MM.1S (cell line): ENCODE measurements at regions not wholly inside any gene's neighbourhood (a gene's known extent, or its start where the extent isn't known, plus 50 kb on each side); places are given as distances from the start of the nearest gene placed in this dataset.
"Not testable (repeated sequence)": the region's sequence is repeated elsewhere in the genome, so short reads cannot be mapped to it uniquely, and the experiment has no call there.

Experiments
- DNase-seq: peaks from one replicate; pipeline ENCODE4 v3.0.0-alpha.2; 2015
- H2AFZ ChIP-seq: fragments of 300-600 bp; sonication (generic); 2 replicates; pipeline ENCODE4 v1.6.0; 2016; ENCODE audit warnings: antibody characterized with exemption, low read length
- H3F3A ChIP-seq: fragments of 300-600 bp; sonication (generic); 2 replicates; pipeline ENCODE4 v1.6.1; 2016; ENCODE audit warnings: mild to moderate bottlenecking, antibody characterized with exemption, low read length, moderate library complexity, mixed read lengths; ENCODE audit not compliant: insufficient read depth
- H3K27ac ChIP-seq: fragments of 300-600 bp; sonication (generic); 2 replicates; pipeline ENCODE4 v1.5.1; 2016; ENCODE audit warnings: mild to moderate bottlenecking, low read length
- H3K27me3 ChIP-seq: fragments of 300-600 bp; sonication (generic); replicated peaks from 2 replicates; pipeline ENCODE4 v1.6.0; 2016; ENCODE audit warnings: low read length; ENCODE audit not compliant: insufficient read depth
- H3K36me3 ChIP-seq: fragments of 300-600 bp; sonication (generic); replicated peaks from 2 replicates; pipeline ENCODE4 v1.6.1; 2016; ENCODE audit warnings: mild to moderate bottlenecking, low read length, mixed read lengths; ENCODE audit not compliant: insufficient read depth
- H3K4me1 ChIP-seq: fragments of 300-600 bp; sonication (generic); 2 replicates; pipeline ENCODE4 v1.6.1; 2016; ENCODE audit warnings: low read length, mixed read lengths
- H3K4me2 ChIP-seq: fragments of 300-600 bp; sonication (generic); 2 replicates; pipeline ENCODE4 v1.6.0; 2016; ENCODE audit warnings: low read depth, low read length
- H3K4me3 ChIP-seq: fragments of 300-600 bp; sonication (generic); 2 replicates; pipeline ENCODE4 v1.5.1; 2016; ENCODE audit warnings: low read length, mixed read lengths
- H3K79me2 ChIP-seq: fragments of 300-600 bp; sonication (generic); 2 replicates; pipeline ENCODE4 v1.6.1; 2016; ENCODE audit warnings: mixed run types, low read length, mixed read lengths
- H3K9ac ChIP-seq: fragments of 300-600 bp; sonication (generic); 2 replicates; pipeline ENCODE4 v1.6.1; 2016; ENCODE audit warnings: low read length, mixed read lengths
- H3K9me2 ChIP-seq: fragments of 300-600 bp; sonication (generic); replicated peaks from 2 replicates; pipeline ENCODE4 v1.6.1; 2016; ENCODE audit warnings: mild to moderate bottlenecking, low read length, mixed read lengths; ENCODE audit not compliant: insufficient read depth
- H3K9me3 ChIP-seq: fragments of 300-600 bp; sonication (generic); replicated peaks from 2 replicates; pipeline ENCODE4 v1.6.1; 2016; ENCODE audit warnings: mild to moderate bottlenecking, low read length, mixed read lengths; ENCODE audit not compliant: insufficient read depth
- H4K20me1 ChIP-seq: fragments of 300-600 bp; sonication (generic); 2 replicates; pipeline ENCODE4 v1.6.1; 2016; ENCODE audit warnings: mild to moderate bottlenecking, low read length, moderate library complexity, mixed read lengths; ENCODE audit not compliant: insufficient read depth
- EZH2 ChIP-seq: fragments of 300-600 bp; sonication (generic); optimal IDR thresholded peaks from 2 replicates; pipeline ENCODE3; 2017; ENCODE audit warnings: low read depth, mild to moderate bottlenecking, antibody characterized with exemption, low read length, mixed read lengths
- EZH2phosphoT487 ChIP-seq: fragments of 300-600 bp; sonication (generic); IDR thresholded peaks from 2 replicates; pipeline ENCODE4 v1.6.1; 2018; ENCODE audit warnings: antibody characterized with exemption, low read length
- TF ChIP-seq, protein P1 (sequence below): fragments of 300-600 bp; sonication (generic); IDR thresholded peaks from 2 replicates; pipeline ENCODE4 v1.5.1; 2016; ENCODE audit warnings: antibody characterized with exemption, low read length, mixed read lengths

DNA sequence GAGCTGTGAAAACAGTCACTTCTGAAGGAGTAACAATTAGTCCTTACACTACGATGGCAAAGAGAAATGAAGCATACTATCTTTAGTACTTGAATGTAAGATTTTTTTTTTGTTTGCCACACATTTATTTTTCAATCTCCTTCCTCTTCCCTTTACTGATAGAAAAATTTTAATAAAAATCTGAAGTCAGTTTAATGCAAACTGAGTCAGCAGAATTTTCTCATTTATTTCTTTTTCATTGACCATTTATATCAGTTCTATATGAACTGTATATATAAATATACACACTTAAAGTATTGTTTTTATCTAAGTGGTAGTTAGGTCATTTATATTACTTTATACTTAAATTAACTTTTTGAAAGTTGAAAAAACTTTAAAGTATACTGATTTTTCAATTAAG, 1009.1 kb upstream of the SPRY2 start:
- no peak for DNase-seq
- no peak overlapping the region for H3K9ac ChIP-seq
- no peaks in the 10 kb centered on the region for H3K9me3 ChIP-seq
- no peak overlapping the region for H3K27ac ChIP-seq
- no peaks in the 10 kb centered on the region for H3K4me1 ChIP-seq
- H3K9me2 ChIP-seq = no peaks in the 10 kb centered on the region
- no peak overlapping the region for H2AFZ ChIP-seq
- H3K36me3 ChIP-seq = no peaks in the 10 kb centered on the region
- H3K4me2 ChIP-seq = no peak overlapping the region
- no peaks in the 10 kb centered on the region for H3K79me2 ChIP-seq
- TF ChIP-seq EZH2phosphoT487 (no peak), EZH2 (no peak)
- TF ChIP-seq, protein P1, sequence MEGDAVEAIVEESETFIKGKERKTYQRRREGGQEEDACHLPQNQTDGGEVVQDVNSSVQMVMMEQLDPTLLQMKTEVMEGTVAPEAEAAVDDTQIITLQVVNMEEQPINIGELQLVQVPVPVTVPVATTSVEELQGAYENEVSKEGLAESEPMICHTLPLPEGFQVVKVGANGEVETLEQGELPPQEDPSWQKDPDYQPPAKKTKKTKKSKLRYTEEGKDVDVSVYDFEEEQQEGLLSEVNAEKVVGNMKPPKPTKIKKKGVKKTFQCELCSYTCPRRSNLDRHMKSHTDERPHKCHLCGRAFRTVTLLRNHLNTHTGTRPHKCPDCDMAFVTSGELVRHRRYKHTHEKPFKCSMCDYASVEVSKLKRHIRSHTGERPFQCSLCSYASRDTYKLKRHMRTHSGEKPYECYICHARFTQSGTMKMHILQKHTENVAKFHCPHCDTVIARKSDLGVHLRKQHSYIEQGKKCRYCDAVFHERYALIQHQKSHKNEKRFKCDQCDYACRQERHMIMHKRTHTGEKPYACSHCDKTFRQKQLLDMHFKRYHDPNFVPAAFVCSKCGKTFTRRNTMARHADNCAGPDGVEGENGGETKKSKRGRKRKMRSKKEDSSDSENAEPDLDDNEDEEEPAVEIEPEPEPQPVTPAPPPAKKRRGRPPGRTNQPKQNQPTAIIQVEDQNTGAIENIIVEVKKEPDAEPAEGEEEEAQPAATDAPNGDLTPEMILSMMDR = no peak
- H4K20me1 ChIP-seq = no peaks in the 10 kb centered on the region
- no peaks in the 10 kb centered on the region for H3K27me3 ChIP-seq
- H3F3A ChIP-seq = no peaks in the 10 kb centered on the region
- no peak overlapping the region for H3K4me3 ChIP-seq

DNA sequence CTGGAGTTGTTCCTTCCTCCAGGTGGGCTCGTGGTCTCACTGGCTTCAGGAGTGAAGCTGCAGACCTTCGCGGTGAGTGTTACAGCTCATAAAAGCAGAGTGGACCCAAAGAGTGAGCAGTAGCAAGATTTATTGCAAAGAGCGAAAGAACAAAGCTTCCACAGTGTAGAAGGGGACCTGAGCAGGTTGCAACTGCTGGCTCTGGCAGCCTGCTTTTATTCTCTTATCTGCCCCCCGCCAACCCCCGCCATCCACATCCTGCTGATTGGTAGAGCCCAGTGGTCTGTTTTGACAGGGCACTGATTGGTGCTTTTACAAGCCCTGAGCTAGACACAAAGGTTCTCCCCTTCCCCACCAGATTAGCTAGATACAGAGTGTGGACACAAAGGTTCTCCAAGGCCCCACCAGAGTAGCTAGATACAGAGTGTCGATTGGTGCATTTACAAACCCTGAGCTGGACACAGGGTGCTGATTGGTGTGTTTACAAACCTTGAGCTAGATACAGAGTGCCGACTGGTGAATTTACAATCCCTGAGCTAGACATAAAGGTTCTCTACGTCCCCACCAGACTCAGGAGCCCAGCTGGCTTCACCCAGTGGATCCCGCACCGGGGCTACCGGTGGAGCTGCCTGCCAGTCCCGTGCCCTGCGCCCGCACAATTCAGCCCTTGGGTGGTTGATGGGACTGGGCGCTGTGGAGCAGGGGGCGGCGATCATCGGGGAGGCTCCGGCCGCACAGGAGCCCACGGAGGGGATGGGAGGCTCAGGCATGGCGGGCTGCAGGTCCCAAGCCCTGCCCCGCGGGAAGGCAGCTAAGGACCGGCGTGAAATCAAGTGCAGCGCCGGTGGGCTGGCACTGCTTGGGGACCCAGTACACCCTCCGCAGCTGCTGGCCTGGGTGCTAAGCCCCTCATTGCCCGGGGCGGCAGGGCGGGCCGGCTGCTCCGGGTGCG, 999.5 kb upstream of the SPRY2 start:
- H3K27ac ChIP-seq, H2AFZ ChIP-seq, H3F3A ChIP-seq, DNase-seq, H3K9me2 ChIP-seq, H3K4me2 ChIP-seq, H3K4me1 ChIP-seq, H4K20me1 ChIP-seq, H3K4me3 ChIP-seq, H3K9ac ChIP-seq, H3K79me2 ChIP-seq, H3K27me3 ChIP-seq, H3K9me3 ChIP-seq, H3K36me3 ChIP-seq: not testable (repeated sequence)

DNA sequence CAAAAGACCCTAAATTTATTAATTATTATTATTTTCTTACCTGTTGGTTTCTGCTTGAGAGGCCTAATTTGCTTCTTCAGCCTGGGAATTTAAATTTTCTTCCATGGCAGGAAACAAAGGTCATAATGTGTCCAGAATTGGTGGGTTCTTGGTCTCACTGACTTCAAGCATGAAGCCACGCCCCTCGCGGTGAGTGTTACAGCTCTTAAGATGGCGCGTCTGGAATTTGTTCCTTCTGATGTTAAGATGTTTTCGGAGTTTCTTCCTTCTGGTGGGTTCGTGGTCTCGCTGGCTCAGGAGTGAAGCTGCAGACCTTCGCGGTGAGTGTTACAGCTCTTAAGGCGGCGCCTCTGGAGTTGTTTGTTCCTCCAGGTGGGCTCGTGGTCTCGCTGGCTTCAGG, 998.7 kb upstream of the SPRY2 start:
- H2AFZ ChIP-seq, H3K4me2 ChIP-seq, H3K4me3 ChIP-seq, H3K36me3 ChIP-seq, DNase-seq, H3F3A ChIP-seq, H3K27me3 ChIP-seq, H3K9ac ChIP-seq, H3K9me2 ChIP-seq, H3K79me2 ChIP-seq, H3K27ac ChIP-seq, H3K4me1 ChIP-seq, H3K9me3 ChIP-seq, H4K20me1 ChIP-seq: not testable (repeated sequence)

DNA sequence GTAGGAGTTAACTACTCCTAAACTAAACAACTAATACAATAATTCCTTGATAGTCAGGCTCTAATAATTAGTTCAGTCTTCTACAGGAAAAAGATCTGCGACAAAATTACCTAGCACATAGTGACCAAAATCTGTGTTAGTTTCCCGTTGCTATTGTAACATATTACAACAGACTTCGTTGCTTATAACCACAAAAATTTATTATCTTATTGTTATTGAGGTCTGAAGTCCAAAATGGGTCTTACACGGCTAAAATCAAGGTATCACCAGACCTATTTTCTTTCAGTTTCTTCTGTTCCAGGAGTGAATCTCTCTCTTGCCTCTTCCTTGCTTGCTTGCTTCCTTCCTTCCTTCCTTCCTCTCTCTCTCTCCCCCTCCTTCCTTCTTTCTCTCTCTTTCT, 993.6 kb upstream of the SPRY2 start:
- H2AFZ ChIP-seq = no peak overlapping the region
- no peaks in the 10 kb centered on the region for H3K79me2 ChIP-seq
- H3K4me2 ChIP-seq = no peak overlapping the region
- no peaks in the 10 kb centered on the region for H3K36me3 ChIP-seq
- DNase-seq = no peak
- no peaks in the 10 kb centered on the region for H3K9me2 ChIP-seq
- no peak overlapping the region for H3K27ac ChIP-seq
- no peaks in the 10 kb centered on the region for H3K9me3 ChIP-seq
- no peak overlapping the region for H3K4me3 ChIP-seq
- TF ChIP-seq EZH2phosphoT487 = no peak
- TF ChIP-seq EZH2 = no peak
- TF ChIP-seq, protein P1 = no peak
- H4K20me1 ChIP-seq = no peaks in the 10 kb centered on the region
- H3F3A ChIP-seq = no peaks in the 10 kb centered on the region
- H3K4me1 ChIP-seq = no peaks in the 10 kb centered on the region
- H3K27me3 ChIP-seq = no peaks in the 10 kb centered on the region
- H3K9ac ChIP-seq = no peak overlapping the region
